ENCODE measurements at regions not wholly inside any gene's neighbourhood (a gene's known extent, or its start where the extent isn't known, plus 50 kb on each side); places are given as distances from the start of the nearest gene placed in this dataset.

GRCh38 chr5:57608542-57608941 lies 125.9 kb upstream of the ACTBL2 start:
- Histone ChIP-seq H3K4me3 (no peak overlapping the region), H3K9me3 (no peaks in the 10 kb centered on the region), H3K4me1 (peaks cover 3% of the 10 kb centered on the region; the same call in 1 of the 2 replicates), H3K36me3 (replicated peaks) (no peaks in the 10 kb centered on the region), H3K27me3 (ENCODE audit: low read depth) (no peaks in the 10 kb centered on the region)
- in situ Hi-C loops (cut with MboI; ENCODE audit: low sequenced_read_pairs): no loop called here
- DNase-seq (ENCODE audit: low spot score in 2 of 2): no peak

- in situ Hi-C loops (cut with MboI; ENCODE audit: low sequenced_read_pairs): no loop called here
- Histone ChIP-seq H3K27me3 (ENCODE audit: low read depth) (no peaks in the 10 kb centered on the region), H3K4me3 (no peak overlapping the region), H3K4me1 (peaks cover 3% of the 10 kb centered on the region; the same call in 1 of the 2 replicates), H3K36me3 (replicated peaks) (no peaks in the 10 kb centered on the region), H3K9me3 (no peaks in the 10 kb centered on the region)
- DNase-seq (ENCODE audit: low spot score in 2 of 2): peak in 1 of 2 experiments; percentile 62
These were observed 119.4 kb upstream of the ACTBL2 start for GRCh38 chr5:57601996-57602395.

GRCh38 chr5:57600321-57600720 lies 117.7 kb upstream of the ACTBL2 start:
- no peaks in the 10 kb centered on the region for H3K27me3 ChIP-seq (ENCODE audit: low read depth)
- DNase-seq (ENCODE audit: low spot score in 2 of 2): no peak
- in situ Hi-C loops (cut with MboI; ENCODE audit: low sequenced_read_pairs): no loop called here

GRCh38 chr5:57598756-57599155 lies 116.1 kb upstream of the ACTBL2 start:
- H3K4me3 ChIP-seq: no peak overlapping the region
- H3K36me3 ChIP-seq (replicated peaks): no peaks in the 10 kb centered on the region
- no peaks in the 10 kb centered on the region for H3K27me3 ChIP-seq (ENCODE audit: low read depth)
- H3K4me1 ChIP-seq: no peaks in the 10 kb centered on the region
- no peak for DNase-seq (ENCODE audit: low spot score in 2 of 2)
- in situ Hi-C loops (cut with MboI; ENCODE audit: low sequenced_read_pairs): no loop called here
- no peaks in the 10 kb centered on the region for H3K9me3 ChIP-seq

More at GRCh38 chr5:57600321-57600720, 117.7 kb upstream of the ACTBL2 start:
- no peaks in the 10 kb centered on the region for H3K9me3 ChIP-seq
- no peaks in the 10 kb centered on the region for H3K36me3 ChIP-seq (replicated peaks)
- no peak overlapping the region for H3K4me3 ChIP-seq
- H3K4me1 ChIP-seq: no peaks in the 10 kb centered on the region

GRCh38 chr5:57598097-57598496 lies 115.5 kb upstream of the ACTBL2 start:
- Histone ChIP-seq H3K36me3 (replicated peaks) (no peaks in the 10 kb centered on the region), H3K9me3 (no peaks in the 10 kb centered on the region), H3K4me1 (no peaks in the 10 kb centered on the region), H3K4me3 (no peak overlapping the region), H3K27me3 (ENCODE audit: low read depth) (no peaks in the 10 kb centered on the region)
- in situ Hi-C loops (cut with MboI; ENCODE audit: low sequenced_read_pairs): no loop called here
- no peak for DNase-seq (ENCODE audit: low spot score in 2 of 2)

- Histone ChIP-seq H3K27me3 (ENCODE audit: low read depth) (no peaks in the 10 kb centered on the region), H3K4me3 (no peak overlapping the region), H3K4me1 (no peaks in the 10 kb centered on the region), H3K36me3 (replicated peaks) (no peaks in the 10 kb centered on the region), H3K9me3 (no peaks in the 10 kb centered on the region)
- in situ Hi-C loops (cut with MboI; ENCODE audit: low sequenced_read_pairs): no loop called here
- no peak for DNase-seq (ENCODE audit: low spot score in 2 of 2)
These were observed 112.9 kb upstream of the ACTBL2 start for GRCh38 chr5:57595523-57595991.

GRCh38 chr5:57594436-57594835 lies 111.8 kb upstream of the ACTBL2 start:
- no peaks in the 10 kb centered on the region for H3K9me3 ChIP-seq
- H3K36me3 ChIP-seq (replicated peaks): no peaks in the 10 kb centered on the region
- no peaks in the 10 kb centered on the region for H3K4me1 ChIP-seq
- H3K27me3 ChIP-seq (ENCODE audit: low read depth): no peaks in the 10 kb centered on the region
- in situ Hi-C loops (cut with MboI; ENCODE audit: low sequenced_read_pairs): no loop called here
- DNase-seq (ENCODE audit: low spot score in 2 of 2): no peak
- H3K4me3 ChIP-seq: no peak overlapping the region

GRCh38 chr5:57592236-57592635 lies 109.6 kb upstream of the ACTBL2 start:
- H3K4me3 ChIP-seq: no peak overlapping the region
- in situ Hi-C loops (cut with MboI; ENCODE audit: low sequenced_read_pairs): no loop called here
- no peak for DNase-seq (ENCODE audit: low spot score in 2 of 2)
- H3K27me3 ChIP-seq (ENCODE audit: low read depth): no peaks in the 10 kb centered on the region
- no peaks in the 10 kb centered on the region for H3K4me1 ChIP-seq
- H3K9me3 ChIP-seq: no peaks in the 10 kb centered on the region
- no peaks in the 10 kb centered on the region for H3K36me3 ChIP-seq (replicated peaks)

GRCh38 chr5:57586649-57587048 lies 104.0 kb upstream of the ACTBL2 start:
- no peaks in the 10 kb centered on the region for H3K9me3 ChIP-seq
- H3K4me1 ChIP-seq: no peaks in the 10 kb centered on the region
- in situ Hi-C loops (cut with MboI; ENCODE audit: low sequenced_read_pairs): no loop called here
- no peaks in the 10 kb centered on the region for H3K36me3 ChIP-seq (replicated peaks)
- H3K27me3 ChIP-seq (ENCODE audit: low read depth): no peaks in the 10 kb centered on the region
- no peak overlapping the region for H3K4me3 ChIP-seq
- no peak for DNase-seq (ENCODE audit: low spot score in 2 of 2)

- no peak for DNase-seq (ENCODE audit: low spot score in 2 of 2)
- H3K4me1 ChIP-seq: no peaks in the 10 kb centered on the region
- no peaks in the 10 kb centered on the region for H3K36me3 ChIP-seq (replicated peaks)
- H3K9me3 ChIP-seq: no peaks in the 10 kb centered on the region
- H3K27me3 ChIP-seq (ENCODE audit: low read depth): no peaks in the 10 kb centered on the region
- in situ Hi-C loops (cut with MboI; ENCODE audit: low sequenced_read_pairs): no loop called here
- H3K4me3 ChIP-seq: no peak overlapping the region
These were observed 100.0 kb upstream of the ACTBL2 start for GRCh38 chr5:57582578-57583070.

- DNase-seq (ENCODE audit: low spot score in 2 of 2): no peak
- H3K4me3 ChIP-seq: no peak overlapping the region
- no peaks in the 10 kb centered on the region for H3K36me3 ChIP-seq (replicated peaks)
- no peaks in the 10 kb centered on the region for H3K27me3 ChIP-seq (ENCODE audit: low read depth)
- H3K4me1 ChIP-seq: no peaks in the 10 kb centered on the region
- H3K9me3 ChIP-seq: no peaks in the 10 kb centered on the region
- in situ Hi-C loops (cut with MboI; ENCODE audit: low sequenced_read_pairs): no loop called here
These were observed 99.2 kb upstream of the ACTBL2 start for GRCh38 chr5:57581772-57582171.

GRCh38 chr5:57581222-57581621 lies 98.6 kb upstream of the ACTBL2 start:
- H3K36me3 ChIP-seq (replicated peaks): no peaks in the 10 kb centered on the region
- in situ Hi-C loops (cut with MboI; ENCODE audit: low sequenced_read_pairs): no loop called here
- no peak for DNase-seq (ENCODE audit: low spot score in 2 of 2)
- H3K4me1 ChIP-seq: no peaks in the 10 kb centered on the region
- no peaks in the 10 kb centered on the region for H3K9me3 ChIP-seq
- no peaks in the 10 kb centered on the region for H3K27me3 ChIP-seq (ENCODE audit: low read depth)
- no peak overlapping the region for H3K4me3 ChIP-seq

- in situ Hi-C loops (cut with MboI; ENCODE audit: low sequenced_read_pairs): no loop called here
- H3K4me3 ChIP-seq: no peak overlapping the region
- H3K27me3 ChIP-seq (ENCODE audit: low read depth): no peaks in the 10 kb centered on the region
- H3K9me3 ChIP-seq: no peaks in the 10 kb centered on the region
- no peak for DNase-seq (ENCODE audit: low spot score in 2 of 2)
- no peaks in the 10 kb centered on the region for H3K36me3 ChIP-seq (replicated peaks)
- no peaks in the 10 kb centered on the region for H3K4me1 ChIP-seq
These were observed 95.0 kb upstream of the ACTBL2 start for GRCh38 chr5:57577432-57578175.

GRCh38 chr5:57576317-57576716 lies 93.7 kb upstream of the ACTBL2 start:
- no peaks in the 10 kb centered on the region for H3K4me1 ChIP-seq
- in situ Hi-C loops (cut with MboI; ENCODE audit: low sequenced_read_pairs): no loop called here
- H3K9me3 ChIP-seq: no peaks in the 10 kb centered on the region
- DNase-seq (ENCODE audit: low spot score in 2 of 2): no peak
- no peaks in the 10 kb centered on the region for H3K36me3 ChIP-seq (replicated peaks)
- H3K27me3 ChIP-seq (ENCODE audit: low read depth): no peaks in the 10 kb centered on the region
- no peak overlapping the region for H3K4me3 ChIP-seq

All from HAP-1 (cell line).